DOHH2 (cell line): ENCODE measurements at regions not wholly inside any gene's neighbourhood (a gene's known extent, or its start where the extent isn't known, plus 50 kb on each side); places are given as distances from the start of the nearest gene placed in this dataset.

Source experiments
- CTCF ChIP-seq: fragments of 200-600 bp; sonication (generic); IDR thresholded peaks from one replicate; pipeline ENCODE4 v1.5.1; 2014; ENCODE audit warnings: antibody characterized with exemption, mild to moderate bottlenecking, low read depth, low read length; ENCODE audit not compliant: poor library complexity, severe bottlenecking
- EZH2phosphoT487 ChIP-seq: fragments of 200-600 bp; sonication (generic); IDR thresholded peaks from 2 replicates; pipeline ENCODE4 v1.6.1; 2017; ENCODE audit warnings: borderline replicate concordance, mild to moderate bottlenecking, antibody characterized with exemption, low read length, moderate library complexity, mixed read lengths

GRCh38 chr17:54544249-54544648, 356.4 kb upstream of the TOM1L1 start:
- TF ChIP-seq CTCF = no peak
- no peak for TF ChIP-seq EZH2phosphoT487
